Smooth muscle cell (in vitro differentiated cells): ENCODE measurements at regions not wholly inside any gene's neighbourhood (a gene's known extent, or its start where the extent isn't known, plus 50 kb on each side); places are given as distances from the start of the nearest gene placed in this dataset.

ENCODE experiments used
- DNase-seq: peaks from one replicate; lab custom pipeline; 2025; ENCODE audit not compliant: unreplicated experiment; lab: John Stamatoyannopoulos, UW
- H2AFZ ChIP-seq: fragments of 200-600 bp; sonication (generic); 2 replicates; pipeline ENCODE4 v1.6.0; 2016; ENCODE audit warnings: antibody characterized with exemption, low read depth, mild to moderate bottlenecking
- H3F3A ChIP-seq: fragments of 200-600 bp; sonication (generic); 2 replicates; pipeline ENCODE4 v1.6.0; 2017; ENCODE audit warnings: antibody characterized with exemption, low read depth
- H3K27ac ChIP-seq: fragments of 200-600 bp; sonication (generic); 2 replicates; pipeline ENCODE4 v1.5.1; 2016; ENCODE audit warnings: low read depth, mild to moderate bottlenecking
- H3K27me3 ChIP-seq: fragments of 200-600 bp; sonication (generic); 2 replicates; pipeline ENCODE4 v1.6.1; 2016; ENCODE audit warnings: low read depth, mild to moderate bottlenecking
- H3K36me3 ChIP-seq: fragments of 200-600 bp; sonication (generic); 2 replicates; pipeline ENCODE4 v1.5.1; 2016; ENCODE audit warnings: low read depth
- H3K4me1 ChIP-seq: fragments of 200-600 bp; sonication (generic); 2 replicates; pipeline ENCODE4 v1.5.1; 2016; ENCODE audit warnings: low read depth
- H3K4me2 ChIP-seq: fragments of 200-600 bp; sonication (generic); 2 replicates; pipeline ENCODE4 v1.6.0; 2016; ENCODE audit warnings: mild to moderate bottlenecking
- H3K4me3 ChIP-seq: fragments of 200-600 bp; sonication (generic); 2 replicates; pipeline ENCODE4 v1.5.1; 2016; ENCODE audit warnings: mild to moderate bottlenecking
- H3K79me2 ChIP-seq: fragments of 200-600 bp; sonication (generic); 2 replicates; pipeline ENCODE4 v1.6.0; 2016; ENCODE audit warnings: low read depth, mild to moderate bottlenecking
- H3K9ac ChIP-seq: fragments of 200-600 bp; sonication (generic); 2 replicates; pipeline ENCODE4 v1.6.0; 2016; ENCODE audit warnings: low read depth
- H3K9me3 ChIP-seq: fragments of 200-600 bp; sonication (generic); replicated peaks from 2 replicates; pipeline ENCODE4 v1.5.1; 2016; ENCODE audit warnings: low read depth
- H4K20me1 ChIP-seq: fragments of 200-600 bp; sonication (generic); 2 replicates; pipeline ENCODE4 v1.6.0; 2016; ENCODE audit warnings: low read depth
- CTCF ChIP-seq: fragments of 200-600 bp; sonication (generic); IDR thresholded peaks from 2 replicates; pipeline ENCODE4 v1.5.1; 2017; ENCODE audit warnings: borderline replicate concordance, mild to moderate bottlenecking, antibody characterized with exemption; ENCODE audit not compliant: insufficient read depth, poor library complexity, severe bottlenecking
- WGBS: methylation state at CpG from one replicate; pipeline ENCODE4 v1.1.7; 2016; ENCODE audit warnings: low lambda C conversion rate; 5-methylcytosine and 5-hydroxymethylcytosine counted together

- Histone ChIP-seq H3F3A (peaks cover 3% of the 10 kb centered on the region), H3K4me3 (no peak overlapping the region), H3K4me2 (no peak overlapping the region), H4K20me1 (no peaks in the 10 kb centered on the region), H3K9me3 (no peaks in the 10 kb centered on the region), H2AFZ (no peak overlapping the region), H3K36me3 (no peaks in the 10 kb centered on the region), H3K27me3 (no peaks in the 10 kb centered on the region), H3K4me1 (no peaks in the 10 kb centered on the region), H3K27ac (no peak overlapping the region), H3K79me2 (no peaks in the 10 kb centered on the region), H3K9ac (no peak overlapping the region)
- no peak for TF ChIP-seq CTCF
- DNase-seq, result no peak
- 90% methylated on average over 2 of the region's 2 CpGs for WGBS
These were observed 600.9 kb downstream of the CCDC171 start for GRCh38 chr9:16153741-16154140.

DNA sequence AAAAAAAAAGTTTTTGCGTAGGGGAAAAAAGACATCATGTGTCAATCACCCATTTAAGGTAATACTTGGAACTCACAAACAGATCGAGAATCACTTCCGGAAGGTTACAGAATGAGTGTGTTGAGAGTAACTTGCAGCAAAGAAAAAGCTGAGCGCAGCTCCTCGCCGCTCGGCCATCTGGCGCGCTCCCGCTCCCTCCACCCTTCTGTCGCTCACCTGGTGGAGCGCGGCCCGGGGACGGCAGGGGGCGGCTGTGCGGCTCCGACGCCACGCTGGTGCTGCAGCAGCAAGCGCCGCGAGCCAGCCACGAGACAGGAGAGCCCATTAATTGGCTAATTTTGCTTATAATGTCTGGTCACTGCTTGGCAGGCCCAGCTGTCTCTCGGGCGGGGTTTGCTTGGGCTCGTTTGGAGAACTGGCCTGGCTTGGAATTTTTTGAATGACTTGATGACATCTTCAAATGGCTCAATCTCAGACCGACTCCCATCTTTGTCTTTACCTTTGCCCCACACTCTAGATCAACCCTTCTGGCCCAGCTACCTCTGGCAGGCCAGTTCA, 601.8 kb downstream of the CCDC171 start:
- H3K9me3 ChIP-seq, result no peaks in the 10 kb centered on the region
- no peak for DNase-seq
- H3K4me3 ChIP-seq, result peak overlapping the region; percentile 27
- 11% methylated on average over 28 of the region's 28 CpGs for WGBS
- H4K20me1 ChIP-seq, result no peaks in the 10 kb centered on the region
- no peaks in the 10 kb centered on the region for H3K79me2 ChIP-seq
- H3K27me3 ChIP-seq, result no peaks in the 10 kb centered on the region
- H3K27ac ChIP-seq, result no peak overlapping the region
- H3F3A ChIP-seq, result peaks cover 3% of the 10 kb centered on the region
- peak overlapping the region; percentile 72 for H3K4me2 ChIP-seq
- peak; percentile 37 for TF ChIP-seq CTCF
- H3K9ac ChIP-seq, result no peak overlapping the region
- H2AFZ ChIP-seq, result peak overlapping the region; percentile 45
- H3K36me3 ChIP-seq, result no peaks in the 10 kb centered on the region
- no peaks in the 10 kb centered on the region for H3K4me1 ChIP-seq

- no peaks in the 10 kb centered on the region for H3K9me3 ChIP-seq
- H3F3A ChIP-seq, result peaks cover 3% of the 10 kb centered on the region
- H3K36me3 ChIP-seq, result no peaks in the 10 kb centered on the region
- no peaks in the 10 kb centered on the region for H4K20me1 ChIP-seq
- no peak overlapping the region for H3K4me2 ChIP-seq
- no peak for DNase-seq
- no peak overlapping the region for H3K9ac ChIP-seq
- TF ChIP-seq CTCF, result no peak
- no peaks in the 10 kb centered on the region for H3K79me2 ChIP-seq
- H3K4me3 ChIP-seq, result no peak overlapping the region
- WGBS, result 89% methylated on average over 4 of the region's 4 CpGs
- H3K4me1 ChIP-seq, result no peaks in the 10 kb centered on the region
- no peaks in the 10 kb centered on the region for H3K27me3 ChIP-seq
- peak overlapping the region; percentile 71 for H2AFZ ChIP-seq
- H3K27ac ChIP-seq, result no peak overlapping the region
These were observed 603.0 kb downstream of the CCDC171 start for GRCh38 chr9:16155878-16156277.

GRCh38 chr9:16157216-16157615, 604.4 kb downstream of the CCDC171 start:
- H3K4me1 ChIP-seq, result no peaks in the 10 kb centered on the region
- no peak overlapping the region for H3K4me3 ChIP-seq
- H3F3A ChIP-seq, result peaks cover 3% of the 10 kb centered on the region
- no peak for TF ChIP-seq CTCF
- H4K20me1 ChIP-seq, result no peaks in the 10 kb centered on the region
- H3K79me2 ChIP-seq, result no peaks in the 10 kb centered on the region
- no peaks in the 10 kb centered on the region for H3K36me3 ChIP-seq
- H3K9ac ChIP-seq, result no peak overlapping the region
- H3K9me3 ChIP-seq, result no peaks in the 10 kb centered on the region
- WGBS, result 51% methylated on average over 3 of the region's 3 CpGs
- peak overlapping the region; percentile 18 for H3K4me2 ChIP-seq
- no peak overlapping the region for H2AFZ ChIP-seq
- H3K27ac ChIP-seq, result no peak overlapping the region
- no peaks in the 10 kb centered on the region for H3K27me3 ChIP-seq
- DNase-seq, result no peak
